HK-2 (cell line): ENCODE measurements at regions not wholly inside any gene's neighbourhood (a gene's known extent, or its start where the extent isn't known, plus 50 kb on each side); places are given as distances from the start of the nearest gene placed in this dataset.

Source experiments
- DNase-seq: peaks from one replicate; pipeline ENCODE4 v3.0.0-alpha.2; 2018; ENCODE audit not compliant: unreplicated experiment

DNA sequence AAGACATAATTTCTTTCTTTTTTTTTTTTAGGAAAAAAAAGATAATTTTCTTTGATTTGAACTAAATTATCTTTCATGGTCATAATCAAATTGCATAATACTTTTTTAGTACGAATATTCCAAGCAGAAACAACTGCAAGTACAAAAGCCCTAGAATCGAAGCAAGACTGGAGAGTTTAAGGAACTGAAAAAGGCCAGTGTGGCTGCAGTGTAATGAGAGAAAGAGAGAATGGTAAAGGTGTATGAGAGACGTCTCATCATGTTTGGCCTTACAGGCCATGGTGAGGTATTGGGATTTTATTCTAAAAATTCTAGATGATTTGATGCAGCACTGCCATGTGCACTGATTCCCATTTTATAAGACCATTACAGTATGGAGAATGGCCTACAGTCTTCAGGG, 180.9 kb downstream of the SUCNR1 start:
- DNase-seq, result no peak

DNA sequence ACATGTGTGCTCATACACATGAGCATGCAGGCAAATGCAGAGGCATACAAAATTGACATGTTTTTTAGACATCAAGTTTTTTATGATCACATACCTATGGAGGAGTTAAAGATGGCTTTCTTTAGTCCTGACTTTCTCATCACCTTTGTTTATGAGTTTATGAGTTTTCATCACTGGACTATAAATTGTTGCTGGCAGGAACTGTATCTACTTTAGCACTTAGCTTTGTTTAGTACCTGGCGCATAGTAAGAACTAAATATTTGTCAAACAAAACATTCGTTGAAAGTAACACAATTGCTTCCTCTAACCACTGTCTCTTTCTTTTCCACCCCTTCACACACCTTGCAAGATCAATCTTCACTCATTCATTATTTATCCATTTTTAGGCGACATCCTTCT, 182.6 kb downstream of the SUCNR1 start:
- DNase-seq, result no peak

DNA sequence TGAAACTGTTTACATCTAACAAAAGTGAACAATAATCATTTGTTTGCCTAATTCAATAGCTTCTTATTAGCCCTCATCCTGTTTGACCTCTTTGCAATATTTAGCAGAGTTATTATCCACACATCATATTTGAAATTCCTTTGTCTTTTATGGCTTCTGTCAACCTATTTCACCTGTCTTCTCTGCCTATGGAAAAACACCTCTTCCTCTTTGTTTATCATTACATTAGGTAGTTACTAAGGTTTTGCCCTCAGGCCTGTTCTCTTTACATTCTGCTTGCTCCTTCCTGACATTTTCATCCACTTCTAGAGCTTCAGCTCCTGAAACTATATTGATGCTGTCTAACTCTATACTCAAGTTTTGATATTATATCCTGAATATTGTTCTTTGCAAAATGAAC, 183.0 kb downstream of the SUCNR1 start:
- no peak for DNase-seq

DNA sequence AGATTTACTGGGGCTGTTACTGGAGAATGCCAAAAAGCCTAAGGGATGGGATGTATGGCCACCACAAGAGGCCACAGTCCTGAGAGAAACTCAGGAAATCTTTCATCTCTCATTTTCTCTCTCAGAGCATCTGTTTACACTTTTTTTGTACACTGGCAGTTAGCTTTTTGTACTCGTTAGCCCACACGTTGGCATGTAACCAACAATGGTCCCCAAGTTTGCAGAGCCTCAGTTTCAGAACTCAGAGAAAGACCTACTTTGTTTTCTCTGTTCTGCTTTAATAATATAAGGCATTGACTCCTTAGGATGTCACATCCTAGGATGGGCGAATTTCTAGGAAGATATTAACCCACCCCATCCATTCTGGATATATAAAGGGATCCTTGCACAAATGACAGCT, 183.5 kb downstream of the SUCNR1 start:
- DNase-seq, result no peak

DNA sequence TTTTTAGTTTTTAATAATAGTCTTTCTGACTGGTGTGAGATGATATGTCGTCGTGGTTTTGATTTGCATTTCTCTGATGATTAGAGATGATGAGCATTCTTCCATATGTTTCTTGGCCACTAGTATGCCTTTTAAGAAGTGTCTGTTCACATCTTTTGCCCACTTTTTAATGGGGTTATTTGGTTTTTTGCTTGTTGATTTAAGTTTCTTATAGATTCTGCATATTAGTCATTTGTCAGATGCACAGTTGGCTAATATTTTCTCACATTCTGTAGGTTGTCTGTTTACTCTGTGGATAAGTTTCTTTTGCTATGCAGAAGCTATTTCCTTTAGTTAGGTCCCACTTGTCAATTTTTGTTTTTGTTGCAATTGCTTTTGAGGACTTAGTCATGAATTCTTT, 185.4 kb downstream of the SUCNR1 start:
- no peak for DNase-seq

DNA sequence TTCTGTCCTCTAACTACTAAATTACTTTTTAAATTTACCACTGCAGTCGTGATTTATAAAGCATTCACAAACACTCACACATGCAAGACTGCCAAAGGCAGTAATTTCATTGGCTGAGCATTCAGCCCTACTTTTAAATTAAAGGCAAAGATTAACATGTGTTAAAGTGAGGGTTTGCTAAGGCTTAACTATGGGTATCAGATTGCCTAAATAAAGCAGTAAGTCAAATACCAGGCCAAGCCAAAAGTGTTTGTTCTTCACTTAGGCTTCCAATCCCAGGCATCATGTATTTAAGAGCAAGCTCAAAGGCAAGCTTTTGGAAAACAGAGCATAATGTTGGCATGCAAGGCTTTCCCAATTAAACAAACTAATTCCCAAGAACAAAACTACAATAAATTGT, 187.3 kb downstream of the SUCNR1 start:
- no peak for DNase-seq

DNA sequence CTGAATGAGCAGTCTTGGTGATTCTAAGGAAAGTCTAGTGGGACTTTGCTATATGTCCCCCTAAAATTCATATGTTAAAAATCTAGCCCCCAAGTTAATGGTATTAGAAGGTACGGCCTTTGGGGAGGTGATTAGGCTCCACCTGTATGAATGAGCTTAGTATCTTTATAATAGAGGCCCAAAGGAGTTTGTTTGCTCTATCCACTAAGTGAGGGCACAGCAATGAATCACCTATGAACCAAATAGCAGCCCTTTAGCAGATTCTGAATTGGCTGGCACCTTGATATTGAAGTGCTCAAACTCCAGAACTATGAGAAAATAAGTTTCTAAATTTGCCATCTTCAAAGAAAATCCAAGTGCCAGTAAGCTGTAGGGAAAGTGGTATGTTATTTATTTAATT, 187.9 kb downstream of the SUCNR1 start:
- no peak for DNase-seq

DNA sequence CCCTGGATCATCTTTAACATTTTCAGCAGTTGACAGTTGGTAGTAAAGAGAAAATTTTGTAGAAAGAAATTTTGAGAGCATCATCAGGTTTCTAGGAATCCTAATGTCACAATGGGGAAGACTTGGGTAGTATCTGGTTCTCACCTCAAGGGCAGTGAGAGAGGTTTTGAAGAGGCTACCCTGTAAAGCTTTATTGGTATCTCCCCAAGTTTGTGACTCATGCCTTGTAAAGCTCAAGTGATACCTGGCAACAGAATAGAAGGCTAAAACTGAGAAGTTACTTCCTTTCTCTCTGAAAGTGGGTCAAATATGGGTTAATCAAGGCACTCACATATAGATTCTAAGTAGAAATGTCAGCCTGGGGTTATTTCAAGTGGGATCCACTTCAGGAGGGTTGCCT, 196.4 kb downstream of the SUCNR1 start:
- DNase-seq, result no peak

DNA sequence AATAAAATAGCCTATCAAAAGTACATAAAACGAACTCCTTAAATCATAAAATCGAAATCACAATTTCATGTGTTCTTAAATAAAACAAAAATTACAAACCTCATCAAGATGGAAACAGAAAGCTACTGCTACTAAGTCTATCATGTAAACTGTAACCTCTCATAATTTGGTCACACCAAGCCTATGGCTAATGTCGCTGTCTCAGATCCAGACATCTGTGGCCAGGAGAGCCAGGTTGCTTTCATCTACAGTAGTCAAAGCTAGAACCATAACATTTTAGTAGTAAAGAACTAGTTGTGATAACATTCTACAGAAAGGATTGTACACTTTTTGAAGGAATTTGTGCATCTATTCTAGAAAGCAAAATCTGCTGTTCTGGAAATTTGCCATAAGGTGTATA, 197.4 kb upstream of the MBNL1 start:
- no peak for DNase-seq

DNA sequence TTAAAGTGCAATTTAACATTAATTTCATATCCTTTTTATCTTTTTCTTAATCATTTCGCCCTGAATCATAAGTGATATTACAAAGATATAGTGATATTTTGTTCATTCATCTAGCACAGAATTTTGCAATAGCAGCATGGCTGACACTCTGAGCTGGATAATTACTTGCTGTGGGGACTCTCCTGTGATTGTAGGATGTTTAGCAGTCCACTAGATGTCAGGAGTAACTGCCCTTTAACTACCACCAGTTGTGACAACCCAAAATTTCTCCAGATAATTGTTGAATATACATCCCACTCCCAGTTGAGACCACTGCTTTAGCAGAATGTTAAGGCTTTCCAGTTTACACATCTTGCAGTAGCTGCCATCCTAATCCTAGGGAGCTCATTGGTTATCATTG, 196.8 kb upstream of the MBNL1 start:
- no peak for DNase-seq

DNA sequence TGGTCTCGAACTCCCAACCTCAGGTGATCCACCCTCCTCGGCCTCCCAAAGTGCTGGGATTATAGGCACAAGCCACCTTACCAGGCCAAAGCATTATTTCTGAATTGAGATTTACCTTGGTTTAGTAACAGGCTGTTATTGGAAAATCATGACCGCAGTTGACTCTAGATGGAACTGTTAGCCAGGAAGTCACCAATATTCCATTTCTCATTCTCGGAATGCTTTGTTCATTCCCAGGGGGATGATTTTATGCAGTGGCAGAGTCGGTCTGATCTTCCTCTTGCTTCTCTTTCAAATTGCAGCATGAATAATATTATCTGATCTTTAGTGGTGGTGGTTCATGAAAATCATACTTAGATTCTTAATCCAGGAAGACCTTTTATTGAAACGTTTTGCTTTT, 195.5 kb upstream of the MBNL1 start:
- no peak for DNase-seq

DNA sequence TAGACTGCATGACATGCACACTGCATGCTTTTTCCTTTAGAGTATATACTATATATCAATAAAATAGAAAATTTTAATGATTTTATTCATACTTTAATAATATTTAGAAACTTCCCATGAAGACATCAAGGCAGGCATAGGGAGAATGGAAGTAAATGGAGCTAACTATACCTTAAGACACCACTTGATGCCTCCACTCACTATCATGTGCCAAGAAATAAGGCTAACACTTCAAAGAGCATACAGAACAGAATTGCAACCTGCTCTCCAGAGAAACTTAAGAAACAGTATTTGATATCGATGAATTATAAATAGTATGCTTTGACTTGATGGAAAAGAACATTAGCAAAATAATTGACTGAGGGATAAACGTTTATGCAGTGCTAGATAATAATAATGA, 192.6 kb upstream of the MBNL1 start:
- no peak for DNase-seq

DNA sequence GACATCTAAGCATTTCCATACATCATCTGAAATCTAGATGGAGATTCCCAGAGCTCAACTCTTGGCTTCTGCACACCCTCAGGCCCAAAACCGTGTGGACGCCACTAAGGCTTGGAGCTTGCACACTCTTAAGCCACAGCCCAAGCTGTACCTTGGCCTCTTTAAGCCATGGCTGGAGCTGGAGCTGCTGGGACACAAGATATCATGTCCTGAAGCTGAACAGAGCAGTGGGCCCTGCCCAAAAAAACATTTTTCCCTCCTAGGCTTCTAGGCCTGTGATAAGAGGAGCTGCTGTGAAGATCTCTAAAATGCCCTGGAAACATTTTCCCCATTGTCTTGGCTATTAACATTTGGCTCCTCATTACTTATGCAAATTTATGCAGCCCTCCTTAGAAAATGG, 188.7 kb upstream of the MBNL1 start:
- no peak for DNase-seq

DNA sequence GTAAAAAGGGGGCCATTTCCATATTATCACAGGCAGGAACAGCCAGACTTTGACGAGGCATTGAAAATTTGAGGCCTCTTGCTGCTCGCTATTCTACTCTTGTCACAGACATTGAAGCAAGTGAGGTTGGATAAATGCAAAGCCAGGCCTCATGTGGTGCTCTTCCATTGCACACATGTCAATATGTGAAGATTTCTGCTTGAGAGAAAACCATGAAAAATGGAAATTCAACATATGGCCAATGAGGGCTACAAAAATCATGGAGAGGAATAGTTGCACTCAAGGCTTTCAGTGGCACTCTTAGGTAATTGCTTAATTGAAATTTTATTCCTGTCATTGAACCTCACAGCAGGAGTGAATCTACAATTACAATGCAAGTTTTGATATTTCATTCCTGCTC, 185.6 kb upstream of the MBNL1 start:
- DNase-seq, result no peak

DNA sequence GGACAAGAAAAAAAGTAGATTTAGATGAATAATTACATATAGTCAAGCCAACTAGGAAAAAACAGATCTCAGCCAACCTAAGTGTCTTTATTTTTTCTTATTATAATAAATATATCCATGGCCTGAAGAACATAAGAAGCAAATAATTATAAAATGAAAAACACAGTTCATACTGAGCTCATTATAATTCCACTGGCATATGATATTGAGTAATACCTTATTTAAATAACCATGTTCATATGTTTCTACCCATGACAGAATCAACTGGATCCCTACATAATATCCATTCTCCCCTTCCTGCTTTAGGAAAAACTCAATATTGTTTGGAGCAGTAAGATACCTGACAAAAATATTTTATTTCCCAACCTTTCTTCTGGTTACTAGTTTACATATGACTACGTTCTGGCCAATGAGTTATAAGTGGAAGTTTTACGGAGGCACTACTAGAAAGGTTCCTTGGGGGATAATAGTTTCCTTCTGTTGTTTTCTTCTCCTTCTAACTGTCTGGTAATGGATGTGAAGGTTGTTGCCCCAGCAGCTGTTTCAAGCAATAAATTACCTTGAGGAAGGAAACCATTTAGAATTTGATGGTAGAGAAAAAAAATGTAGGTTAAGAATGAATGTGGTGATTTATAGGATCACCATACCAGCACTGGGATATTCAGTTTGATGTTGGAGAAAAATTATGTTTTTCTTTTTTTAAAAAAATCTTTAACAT, 184.1 kb upstream of the MBNL1 start:
- no peak for DNase-seq

DNA sequence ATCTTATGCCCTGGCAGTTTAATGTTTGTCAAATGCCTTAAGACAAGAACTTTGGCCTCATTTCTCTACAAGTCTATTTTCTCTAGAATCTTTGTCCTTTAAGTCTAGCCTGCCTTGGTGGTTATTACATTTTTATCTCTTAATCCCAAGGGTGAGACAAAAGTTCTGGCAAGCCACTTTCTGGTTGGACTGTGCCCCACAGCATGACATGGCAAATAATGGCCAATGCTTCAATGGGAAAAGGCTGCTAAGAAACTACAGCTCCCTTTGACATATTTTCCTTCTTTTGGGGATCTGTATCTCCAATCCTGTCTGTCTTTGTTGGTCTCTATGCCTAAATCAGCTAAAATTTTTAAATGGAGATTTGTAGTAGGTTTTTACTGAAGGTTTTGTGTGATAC, 181.6 kb upstream of the MBNL1 start:
- no peak for DNase-seq

DNA sequence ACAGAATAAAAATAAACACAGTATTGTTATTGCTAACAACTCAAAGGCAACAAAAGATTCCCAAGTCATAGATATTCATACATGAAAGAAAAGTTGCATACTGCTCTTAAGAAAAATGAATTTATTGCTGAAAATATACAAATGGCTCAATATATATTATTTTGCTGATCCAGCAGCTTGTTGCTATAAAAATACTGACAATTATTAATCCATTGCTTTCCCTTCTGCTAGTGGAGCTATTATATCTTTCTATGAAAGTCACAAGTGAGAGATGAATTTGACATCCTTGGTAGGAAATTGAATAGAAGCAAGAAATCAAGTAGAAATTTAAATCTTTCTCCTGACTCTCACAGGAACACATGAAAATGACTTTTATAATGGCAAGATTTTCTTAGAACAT, 179.2 kb upstream of the MBNL1 start:
- DNase-seq, result no peak

DNA sequence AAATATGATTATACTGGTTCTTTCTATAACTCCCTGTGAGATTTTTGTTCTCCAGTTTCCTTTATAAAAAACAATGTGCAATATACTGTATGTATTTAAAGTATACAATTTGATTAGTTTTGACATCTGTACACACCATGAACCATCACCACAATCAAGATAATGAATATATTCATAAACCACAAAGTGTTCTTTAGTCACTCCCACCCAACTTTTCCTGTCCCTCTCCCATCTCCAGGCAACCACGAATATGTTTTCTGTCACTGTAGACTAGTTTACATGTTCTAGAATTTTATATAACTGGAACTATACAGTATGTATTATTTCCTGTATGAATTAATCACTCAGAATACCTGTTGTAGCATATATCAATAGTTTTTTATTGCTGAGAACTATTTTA, 177.0 kb upstream of the MBNL1 start:
- no peak for DNase-seq

DNA sequence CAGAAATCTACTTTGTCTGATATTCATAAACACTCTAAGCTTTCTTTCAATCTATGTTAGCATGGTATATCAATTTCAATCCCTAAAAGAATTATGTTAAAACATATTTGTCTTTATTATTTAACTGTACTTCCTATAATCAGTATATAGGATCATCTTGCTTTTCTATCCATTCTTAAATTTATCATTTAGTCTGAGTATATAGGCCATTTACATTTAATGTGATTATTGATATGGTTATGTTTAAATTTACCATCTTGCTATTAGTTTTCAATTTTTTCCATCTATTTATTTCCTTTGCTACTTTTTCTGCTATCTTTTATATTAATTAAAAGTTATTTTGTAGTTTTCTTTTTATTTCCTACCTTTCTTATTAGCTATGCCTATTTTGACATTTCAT, 174.8 kb upstream of the MBNL1 start:
- DNase-seq, result no peak

DNA sequence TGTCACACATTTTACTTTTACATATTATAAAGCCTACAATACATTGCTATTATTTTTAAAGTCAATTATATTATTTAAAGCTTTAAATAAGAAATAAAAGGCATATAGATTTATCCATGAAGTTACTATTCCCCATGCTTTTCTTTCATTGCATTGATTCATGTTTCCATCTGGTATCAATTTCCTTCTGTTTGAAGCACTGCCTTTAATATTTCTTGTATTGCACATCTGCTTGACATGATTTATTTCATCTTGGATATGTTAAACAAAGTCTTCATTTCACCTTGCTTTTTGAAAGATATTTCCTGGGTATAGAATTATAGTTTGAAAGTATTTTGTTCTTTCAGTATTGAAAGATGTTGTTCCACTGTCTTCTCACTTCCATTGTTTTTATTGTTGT, 174.3 kb upstream of the MBNL1 start:
- DNase-seq, result no peak

DNA sequence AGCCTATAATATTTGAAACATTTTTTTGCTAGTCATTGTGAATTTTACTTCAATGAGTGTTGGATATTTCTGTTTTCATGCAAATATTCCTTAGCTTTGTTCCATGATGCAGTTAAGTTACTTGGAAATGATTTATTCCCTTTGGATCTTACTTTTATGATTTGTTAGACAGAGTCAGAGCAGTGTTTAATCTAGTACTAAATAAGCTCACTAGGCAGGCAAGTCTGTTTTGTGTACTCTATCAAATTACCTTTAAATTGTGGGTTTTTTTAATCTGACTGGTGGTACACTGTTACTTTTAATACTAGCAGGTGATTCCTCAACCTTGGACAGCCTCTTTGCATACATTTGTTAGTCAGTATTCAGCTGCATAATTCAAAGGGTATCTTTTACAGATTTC, 173.3 kb upstream of the MBNL1 start:
- no peak for DNase-seq

DNA sequence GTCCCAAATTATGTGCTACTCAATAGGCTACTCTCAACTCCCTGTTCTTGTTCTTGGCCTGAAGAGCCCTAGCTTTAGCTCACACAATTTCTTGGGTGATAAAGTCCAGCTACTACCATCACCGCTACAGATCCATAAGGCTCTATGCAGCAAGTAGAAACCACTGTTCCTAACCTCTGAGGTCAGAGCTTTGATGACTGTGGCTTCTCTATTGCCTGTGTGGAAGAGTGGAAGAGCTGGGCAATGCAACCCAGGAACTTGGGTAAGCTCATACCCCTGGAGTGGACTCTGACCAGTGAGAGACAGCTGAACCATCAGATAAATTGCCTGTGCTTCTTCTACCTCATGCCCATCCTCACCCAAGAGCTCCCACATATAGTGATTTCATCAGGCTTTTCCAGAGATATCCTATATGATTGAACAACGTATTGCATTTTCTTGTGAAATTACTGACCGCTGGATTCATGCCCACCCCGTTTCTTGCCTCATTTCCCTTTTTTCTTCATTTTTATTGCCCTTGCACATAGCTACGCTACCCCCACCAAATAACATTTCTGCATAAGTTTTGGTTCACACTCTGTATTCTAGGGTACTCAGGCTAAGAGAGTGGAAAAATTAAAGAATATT, 172.3 kb upstream of the MBNL1 start:
- DNase-seq, result no peak

DNA sequence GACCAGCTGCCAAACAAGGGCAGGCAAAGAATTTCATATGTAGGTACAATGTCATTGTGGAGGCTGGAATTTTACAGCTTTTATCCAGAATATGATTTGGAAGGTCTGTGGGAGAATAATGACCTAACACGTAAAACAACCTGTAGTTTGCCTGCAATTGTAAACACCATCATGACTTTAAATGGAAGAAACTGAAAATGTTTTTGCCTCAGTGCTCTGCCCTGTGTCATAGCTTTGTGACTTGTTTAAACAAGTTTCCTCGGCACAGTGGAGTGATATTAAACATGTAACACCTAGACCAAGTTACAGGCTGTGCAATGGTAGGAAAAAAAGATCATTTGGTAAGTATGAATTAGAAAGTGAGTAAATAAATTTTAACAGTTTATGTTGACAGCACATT, 171.6 kb upstream of the MBNL1 start:
- DNase-seq, result no peak

DNA sequence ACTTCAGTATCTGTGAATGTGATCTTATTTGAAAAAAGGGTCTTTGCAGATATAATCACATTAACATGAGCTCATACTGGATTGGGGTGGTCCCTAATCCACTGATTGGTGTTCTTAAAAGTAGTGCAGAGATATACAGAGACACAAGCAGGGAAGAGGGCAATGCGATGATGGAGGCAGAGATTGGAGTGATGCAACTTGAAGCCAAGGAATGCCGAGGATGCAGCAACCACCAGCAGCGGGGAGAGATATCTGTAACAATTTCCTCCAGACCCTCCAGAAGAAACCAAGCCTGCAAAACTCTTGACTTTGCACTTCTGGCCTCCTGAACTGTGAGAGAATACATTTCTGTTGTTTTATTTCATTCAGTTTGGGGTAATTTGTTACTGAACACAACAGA, 171.0 kb upstream of the MBNL1 start:
- DNase-seq, result no peak
